ENCODE measurements at regions not wholly inside any gene's neighbourhood (a gene's known extent, or its start where the extent isn't known, plus 50 kb on each side); places are given as distances from the start of the nearest gene placed in this dataset.

GRCh38 chr1:229825042-229825441, 199.0 kb downstream of the URB2 start (continued):
- TF ChIP-seq SIX5 (IDR thresholded peaks at IDR 0.05; ENCODE audit: low read depth, low read length) (no peak), CBX8 (IDR thresholded peaks at IDR 0.05; ENCODE audit: borderline replicate concordance, low read depth, low read length) (no peak)
